ENCODE measurements at regions not wholly inside any gene's neighbourhood (a gene's known extent, or its start where the extent isn't known, plus 50 kb on each side); places are given as distances from the start of the nearest gene placed in this dataset.

DNA sequence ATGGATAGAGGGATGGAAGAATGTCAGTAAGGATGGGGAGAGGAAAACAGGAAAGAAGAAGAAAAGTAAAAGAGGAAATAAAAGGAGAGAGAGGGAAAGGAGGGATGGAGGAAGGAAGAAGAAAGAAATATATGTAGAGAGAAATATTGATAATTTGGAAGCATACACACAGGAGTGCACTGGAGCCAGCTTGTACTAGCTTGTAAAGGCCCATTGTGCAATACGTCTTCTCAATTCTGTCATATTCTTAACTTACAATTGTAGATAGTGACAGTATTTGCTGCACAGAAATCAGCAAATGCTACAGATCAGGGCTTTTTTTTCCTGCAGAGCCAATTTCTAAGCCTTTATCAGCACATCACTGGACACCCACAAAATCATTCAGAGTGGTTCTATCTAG, 458.8 kb upstream of the WWC1 start:
- no peak overlapping the region for H3K9ac ChIP-seq (ENCODE audit: control insufficient read depth, insufficient read depth, low read length)
- no peak for TF ChIP-seq ETV6 (conservative IDR thresholded peaks at IDR 0.05 in 1 of 2, IDR thresholded peaks at IDR 0.05 in 1 of 2; ENCODE audit: borderline replicate concordance in 1 of 2, low read depth in 1 of 2)
- TF ChIP-seq CREB1 (IDR thresholded peaks at IDR 0.05; ENCODE audit: low read depth), result no peak
- TF ChIP-seq, protein P1, sequence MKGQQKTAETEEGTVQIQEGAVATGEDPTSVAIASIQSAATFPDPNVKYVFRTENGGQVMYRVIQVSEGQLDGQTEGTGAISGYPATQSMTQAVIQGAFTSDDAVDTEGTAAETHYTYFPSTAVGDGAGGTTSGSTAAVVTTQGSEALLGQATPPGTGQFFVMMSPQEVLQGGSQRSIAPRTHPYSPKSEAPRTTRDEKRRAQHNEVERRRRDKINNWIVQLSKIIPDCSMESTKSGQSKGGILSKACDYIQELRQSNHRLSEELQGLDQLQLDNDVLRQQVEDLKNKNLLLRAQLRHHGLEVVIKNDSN (IDR thresholded peaks at IDR 0.05; ENCODE audit: borderline replicate concordance, extremely low read length, insufficient read depth, low read depth, low read length), result no peak
- no peak for TF ChIP-seq SRF (IDR thresholded peaks at IDR 0.05; ENCODE audit: low read depth in 2 of 2, low read length in 2 of 2)
- no peak for TF ChIP-seq NFYB (IDR thresholded peaks at IDR 0.05; ENCODE audit: insufficient read depth, low read depth, low read length)
- TF ChIP-seq, protein P2, sequence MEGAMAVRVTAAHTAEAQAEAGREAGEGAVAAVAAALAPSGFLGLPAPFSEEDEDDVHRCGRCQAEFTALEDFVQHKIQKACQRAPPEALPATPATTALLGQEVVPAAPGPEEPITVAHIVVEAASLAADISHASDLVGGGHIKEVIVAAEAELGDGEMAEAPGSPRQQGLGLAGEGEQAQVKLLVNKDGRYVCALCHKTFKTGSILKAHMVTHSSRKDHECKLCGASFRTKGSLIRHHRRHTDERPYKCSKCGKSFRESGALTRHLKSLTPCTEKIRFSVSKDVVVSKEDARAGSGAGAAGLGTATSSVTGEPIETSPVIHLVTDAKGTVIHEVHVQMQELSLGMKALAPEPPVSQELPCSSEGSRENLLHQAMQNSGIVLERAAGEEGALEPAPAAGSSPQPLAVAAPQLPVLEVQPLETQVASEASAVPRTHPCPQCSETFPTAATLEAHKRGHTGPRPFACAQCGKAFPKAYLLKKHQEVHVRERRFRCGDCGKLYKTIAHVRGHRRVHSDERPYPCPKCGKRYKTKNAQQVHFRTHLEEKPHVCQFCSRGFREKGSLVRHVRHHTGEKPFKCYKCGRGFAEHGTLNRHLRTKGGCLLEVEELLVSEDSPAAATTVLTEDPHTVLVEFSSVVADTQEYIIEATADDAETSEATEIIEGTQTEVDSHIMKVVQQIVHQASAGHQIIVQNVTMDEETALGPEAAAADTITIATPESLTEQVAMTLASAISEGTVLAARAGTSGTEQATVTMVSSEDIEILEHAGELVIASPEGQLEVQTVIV (IDR thresholded peaks at IDR 0.05; ENCODE audit: borderline replicate concordance, partially characterized antibody), result no peak
- no peak for TF ChIP-seq SUPT20H (IDR thresholded peaks at IDR 0.05; ENCODE audit: borderline replicate concordance, control insufficient read depth, low read depth, low read length)
- CTCF ChIA-PET, result no interaction called here
- POLR2A ChIA-PET, result no interaction called here
- no peaks in the 10 kb centered on the region for H3K9me3 ChIP-seq (replicated peaks; ENCODE audit: control insufficient read depth, insufficient read depth, low read length)
- H3K79me2 ChIP-seq (ENCODE audit: control insufficient read depth, insufficient read depth, low read length), result no peaks in the 10 kb centered on the region
- H3K4me2 ChIP-seq (ENCODE audit: control insufficient read depth, insufficient read depth), result no peak overlapping the region
- no TSS peak for BruUV-seq (replicated peaks)
- no peak for DNase-seq (ENCODE audit: low read depth, low spot score)
- no peak overlapping the region for H3K4me3 ChIP-seq
- ATAC-seq, result no peak
- RAD21 ChIA-PET (ENCODE audit: unreplicated experiment), result no interaction called here
- no peaks in the 10 kb centered on the region for H4K20me1 ChIP-seq (ENCODE audit: control insufficient read depth, insufficient read depth)
- no peak overlapping the region for H2AFZ ChIP-seq (ENCODE audit: control insufficient read depth, low read depth, low read length)
- no peak overlapping the region for H3K27ac ChIP-seq (ENCODE audit: control insufficient read depth, insufficient read depth)
- in situ Hi-C loops (cut with MboI) (no loop called here), intact Hi-C loops (cut with micrococcal nuclease; ENCODE audit: unreplicated experiment) (no loop called here)
- no peak for FAIRE-seq
- no peaks in the 10 kb centered on the region for H3K27me3 ChIP-seq (replicated peaks in 1 of 2; ENCODE audit: control insufficient read depth in 2 of 2, insufficient read depth in 2 of 2, low read length in 1 of 2)
- WGBS (ENCODE audit: insufficient coverage, insufficient replicate concordance, low lambda C conversion rate, missing lambda C conversion rate), result 0% methylated on average over 1 of the region's 1 CpG
- SMC1A ChIA-PET (ENCODE audit: uncharacterized antibody, unreplicated experiment), result no interaction called here
- no peaks in the 10 kb centered on the region for H3K4me1 ChIP-seq (ENCODE audit: control insufficient read depth, insufficient read depth, low read length)
- no peaks in the 10 kb centered on the region for H3K36me3 ChIP-seq (ENCODE audit: control insufficient read depth in 2 of 2, insufficient read depth in 2 of 2, low read length in 1 of 2)

Measured in GM12878 (cell line).